ENCODE measurements at regions not wholly inside any gene's neighbourhood (a gene's known extent, or its start where the extent isn't known, plus 50 kb on each side); places are given as distances from the start of the nearest gene placed in this dataset.
A peak's percentile ranks its signal among the peaks of the same experiment; 100 is the strongest.
"Not testable (repeated sequence)": the region's sequence is repeated elsewhere in the genome, so short reads cannot be mapped to it uniquely, and the experiment has no call there.

DNA sequence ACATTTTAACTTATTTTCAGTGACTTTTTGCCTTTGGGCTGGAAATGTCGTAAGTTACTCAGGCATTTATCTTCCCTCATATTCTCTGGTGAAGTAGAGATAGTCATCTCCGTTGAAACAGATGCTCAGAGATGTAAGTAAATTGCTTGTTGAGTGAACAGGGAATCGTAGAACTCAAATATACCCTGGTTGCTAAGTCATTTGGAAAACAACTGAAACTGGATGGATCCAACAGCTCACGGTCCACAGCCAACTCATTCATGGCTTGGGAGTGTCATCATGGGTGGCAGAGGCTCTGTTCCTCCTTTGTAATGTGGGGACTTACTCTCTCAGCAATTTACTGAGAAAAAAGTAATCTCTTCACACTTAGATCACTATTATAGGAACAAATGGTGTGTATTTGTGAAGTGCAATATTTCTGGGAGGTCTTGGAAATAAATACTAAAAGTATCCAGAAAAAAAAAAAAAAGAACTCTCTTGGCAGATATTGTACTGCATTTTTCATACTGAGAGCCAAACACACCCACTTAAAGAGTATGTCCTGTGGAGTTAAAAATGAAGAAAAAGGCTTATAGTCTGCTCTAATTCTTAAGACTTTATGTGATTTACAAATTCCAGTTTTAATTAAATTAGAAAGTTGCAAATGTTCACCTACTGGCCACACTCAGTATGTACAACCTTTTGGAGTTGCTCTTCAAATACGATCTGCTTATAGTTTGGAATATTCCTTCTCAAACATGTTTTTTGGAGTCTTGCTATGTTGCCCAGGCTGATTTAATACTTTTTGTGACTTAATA, 107.4 kb downstream of the LEPR start:
- no peak for DNase-seq

DNA sequence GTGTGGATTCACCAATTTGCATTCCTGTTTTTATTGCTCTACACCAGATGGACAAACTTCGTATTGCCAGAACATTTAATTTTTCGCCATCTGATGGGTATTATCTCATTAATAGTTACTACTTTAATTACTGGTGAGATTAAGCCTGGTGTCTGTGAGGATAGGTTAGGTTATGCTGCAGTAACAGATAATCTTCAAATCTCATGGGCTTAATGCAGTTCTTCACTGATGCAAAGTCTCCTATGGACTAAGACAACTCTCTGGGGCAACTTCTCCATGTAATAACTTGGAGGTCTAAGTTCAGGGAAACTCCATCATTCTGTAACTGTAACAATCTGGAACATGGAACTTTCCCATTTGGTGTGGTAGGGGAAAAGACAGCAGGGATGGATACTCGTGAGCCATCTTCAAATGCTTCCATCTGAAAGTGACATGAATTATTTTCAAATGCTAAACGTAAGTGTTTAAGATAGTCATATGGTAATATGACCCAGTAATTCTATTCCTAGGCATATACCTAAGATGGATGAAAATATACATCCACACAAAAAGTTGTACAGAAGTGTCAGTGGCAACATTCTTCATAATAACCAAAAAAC, 111.6 kb downstream of the LEPR start:
- DNase-seq: no peak

GRCh38 chr1:65535981-65536380, 115.5 kb downstream of the LEPR start:
- DNase-seq: no peak

DNA sequence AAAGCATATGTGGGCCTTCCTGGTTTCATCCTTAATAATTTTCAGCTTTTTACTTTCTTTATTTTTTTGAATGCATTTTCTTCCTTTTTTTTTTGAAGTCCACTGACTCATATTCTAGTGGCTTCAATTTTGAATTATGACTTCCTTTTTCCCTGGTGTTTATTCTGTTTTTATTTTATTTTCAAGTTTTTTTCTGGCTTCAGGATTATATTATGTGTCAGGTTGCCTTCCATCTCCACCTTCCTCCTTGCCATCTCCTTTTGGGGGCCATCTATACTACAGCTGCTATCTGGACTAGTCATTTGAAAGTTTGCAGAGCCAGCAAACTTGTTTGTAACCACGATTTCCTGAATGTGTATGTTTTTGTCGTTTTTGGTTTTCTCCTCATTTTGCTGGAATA, 117.6 kb downstream of the LEPR start:
- no peak for DNase-seq

DNA sequence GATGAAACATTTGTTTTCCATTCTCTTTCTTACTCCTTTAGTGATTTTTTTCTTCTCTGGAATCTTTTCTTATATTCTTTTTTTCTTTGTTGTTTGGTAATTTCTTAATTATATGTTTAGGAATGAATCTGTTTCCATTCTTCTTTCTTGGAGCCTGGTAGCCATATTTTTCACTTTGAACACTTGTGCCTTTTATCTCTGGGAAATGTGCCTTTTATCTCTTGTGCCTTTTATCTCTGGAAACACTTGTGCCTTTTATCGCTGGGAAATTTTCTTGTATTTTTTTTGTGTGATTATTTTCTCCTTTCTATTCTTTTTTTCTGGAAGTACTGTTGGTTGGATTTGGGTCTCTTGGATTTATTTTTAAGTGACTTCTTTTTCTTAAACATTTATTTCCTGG, 118.2 kb downstream of the LEPR start:
- DNase-seq: no peak

- no peak for DNase-seq
Observed at GRCh38 chr1:65539266-65540131, 119.0 kb downstream of the LEPR start.

DNA sequence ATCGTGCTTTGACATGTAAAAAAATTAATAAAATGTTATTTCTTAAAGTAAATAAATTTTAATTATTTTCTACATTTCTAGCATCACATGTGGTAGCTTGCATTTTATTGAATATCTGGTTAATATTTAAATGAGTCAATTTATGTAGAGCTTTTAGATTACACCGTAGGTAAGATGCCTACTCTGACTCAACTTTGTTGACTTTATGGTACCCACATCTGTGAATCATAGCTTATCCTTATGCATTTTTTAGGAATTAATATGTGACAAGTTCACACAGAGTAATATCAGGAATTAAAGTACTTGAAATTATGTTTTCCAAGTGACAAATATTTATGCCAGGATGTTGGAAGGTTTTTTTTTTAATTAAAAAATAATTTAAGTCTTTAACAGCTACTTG, 120.7 kb downstream of the LEPR start:
- DNase-seq: no peak

GRCh38 chr1:65541865-65542264, 121.4 kb downstream of the LEPR start:
- no peak for DNase-seq

GRCh38 chr1:65542592-65542991, 122.1 kb downstream of the LEPR start:
- DNase-seq: not testable (repeated sequence)

DNA sequence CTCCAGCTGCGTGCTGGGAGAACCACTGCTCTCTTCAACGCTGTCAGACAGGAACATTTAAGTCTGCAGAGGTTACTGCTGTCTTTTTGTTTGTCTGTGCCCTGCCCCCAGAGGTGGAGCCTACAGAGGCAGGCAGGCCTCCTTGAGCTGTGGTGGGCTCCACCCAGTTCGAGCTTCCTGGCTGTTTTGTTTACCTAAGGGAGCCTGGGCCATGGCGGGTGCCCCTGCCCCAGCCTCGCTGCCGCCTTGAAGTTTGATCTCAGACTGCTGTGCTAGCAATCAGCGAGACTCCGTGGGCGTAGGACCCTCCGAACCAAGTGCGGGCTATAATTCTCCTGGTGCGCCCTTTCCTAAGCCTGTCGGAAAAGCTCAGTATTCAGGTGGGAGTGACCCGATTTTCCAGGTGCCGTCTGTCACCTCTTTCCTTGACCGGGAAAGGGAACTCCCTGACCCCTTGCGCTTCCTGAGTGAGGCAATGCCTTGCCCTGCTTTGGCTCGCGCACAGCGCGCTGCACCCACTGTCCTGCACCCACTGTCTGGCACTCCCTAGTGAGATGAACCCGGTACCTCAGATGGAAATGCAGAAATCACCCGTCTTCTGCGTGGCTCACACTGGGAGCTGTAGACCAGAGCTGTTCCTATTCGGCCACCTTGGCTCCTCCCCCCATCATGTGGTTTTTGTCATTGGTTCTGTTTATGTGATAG, 130.0 kb downstream of the LEPR start:
- not testable (repeated sequence) for DNase-seq

GRCh38 chr1:65552484-65552883, 132.0 kb downstream of the LEPR start:
- not testable (repeated sequence) for DNase-seq

DNA sequence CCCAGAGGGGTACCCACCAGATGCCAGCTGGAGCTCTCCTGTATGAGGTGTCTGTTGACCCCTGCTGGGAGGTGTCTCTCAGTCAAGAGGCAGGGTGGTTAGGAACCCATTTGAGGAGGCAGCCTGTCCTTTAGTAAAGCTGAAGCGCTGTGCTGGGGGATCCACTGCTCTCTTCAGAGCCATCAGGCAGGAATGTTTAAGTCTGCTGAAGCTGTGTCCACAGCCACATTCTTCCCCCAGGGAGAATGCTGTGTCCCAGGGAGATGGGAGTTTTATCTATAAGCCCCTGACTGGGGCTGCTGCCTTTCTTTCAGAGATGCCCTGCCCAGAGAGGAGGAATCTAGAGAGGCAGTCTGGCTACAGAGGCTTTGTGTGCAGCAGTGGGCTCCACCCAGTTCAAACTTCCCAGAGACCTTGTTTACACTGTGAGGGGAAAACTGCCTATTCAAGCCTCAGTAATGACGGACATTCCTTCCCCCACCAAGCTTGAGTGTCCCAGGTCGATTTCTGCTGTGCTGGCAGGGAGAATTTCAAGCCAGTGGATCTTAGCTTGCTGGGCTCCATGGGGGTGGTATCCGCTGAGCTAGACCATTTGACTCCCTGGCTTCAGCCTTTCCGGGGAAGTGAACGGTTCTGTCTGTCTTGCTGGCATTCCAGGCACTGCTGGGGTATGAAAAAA, 133.8 kb downstream of the LEPR start:
- not testable (repeated sequence) for DNase-seq

DNA sequence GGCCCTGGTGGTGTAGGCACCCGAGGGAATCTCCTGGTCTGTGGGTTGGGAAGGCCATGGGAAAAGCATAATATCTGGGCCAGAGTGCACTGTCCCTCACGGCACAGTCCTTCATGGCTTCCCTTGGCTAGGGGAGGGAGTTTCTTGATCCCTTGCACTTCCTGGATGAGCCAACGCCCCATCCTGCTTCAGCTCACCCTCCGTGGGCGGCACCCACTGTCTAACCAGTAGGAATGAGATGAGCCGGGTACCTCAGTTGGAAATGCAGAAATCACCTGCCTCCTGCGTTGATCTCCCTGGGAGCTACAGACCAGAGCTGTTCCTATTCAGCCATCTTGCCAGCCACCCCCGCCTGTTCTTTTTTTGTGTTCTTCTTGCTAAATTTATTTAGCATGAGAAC, 134.4 kb downstream of the LEPR start:
- DNase-seq: no peak

DNA sequence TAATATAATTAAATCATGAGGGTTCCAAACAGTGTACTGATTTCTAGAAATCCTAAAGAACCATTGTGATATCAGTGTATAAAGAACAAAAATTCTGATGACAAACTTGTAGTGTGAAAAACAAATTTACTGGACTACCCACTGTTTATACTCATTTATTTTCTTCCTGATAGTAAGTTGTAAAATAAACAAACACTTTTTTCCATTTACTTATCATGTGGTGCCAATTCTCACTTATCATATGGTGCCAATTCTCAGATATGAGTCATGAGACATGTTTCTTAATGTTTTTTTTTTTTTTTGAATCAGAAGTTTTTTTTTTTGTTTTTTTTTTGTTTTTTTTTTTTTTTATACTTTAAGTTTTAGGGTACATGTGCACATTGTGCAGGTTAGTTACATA, 137.7 kb downstream of the LEPR start:
- no peak for DNase-seq

DNA sequence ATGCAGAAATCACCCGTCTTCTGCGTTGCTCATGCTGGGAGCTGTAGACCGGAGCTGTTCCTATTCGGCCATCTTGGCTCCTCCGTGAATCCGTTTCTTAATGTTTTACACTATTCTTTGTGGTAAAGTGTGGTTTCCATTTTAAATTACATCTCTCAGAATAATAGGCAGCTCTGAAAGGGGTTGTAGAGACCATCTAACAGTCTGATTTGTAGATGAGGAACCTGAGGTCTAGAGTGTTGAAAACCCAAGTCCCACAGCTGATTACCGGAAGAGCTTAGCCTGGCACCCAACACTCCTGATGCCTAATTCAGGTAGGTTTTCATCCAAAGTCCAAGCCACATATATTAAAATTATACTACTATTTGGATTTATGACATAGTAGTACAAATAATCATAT, 144.0 kb downstream of the LEPR start:
- peak; percentile 21 for DNase-seq

DNA sequence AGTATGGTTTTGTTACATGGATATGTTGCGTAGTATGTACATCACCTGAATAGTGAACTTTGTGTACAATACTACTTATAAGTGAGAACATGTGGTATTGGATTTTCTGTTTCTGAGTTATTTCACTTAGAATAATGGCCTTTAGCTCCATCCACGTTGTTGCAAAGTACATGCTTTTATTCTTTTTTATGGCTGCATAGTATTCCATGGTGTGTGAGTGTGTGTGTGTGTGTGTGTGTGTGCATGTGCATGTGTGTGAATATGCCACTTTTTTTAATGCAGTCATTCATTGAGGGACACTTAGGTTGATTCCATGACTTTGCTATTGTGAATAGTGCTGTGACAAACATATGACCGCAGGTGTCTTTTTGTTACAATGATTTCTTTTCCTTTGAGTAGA, 147.8 kb downstream of the LEPR start:
- DNase-seq: no peak

GRCh38 chr1:65572701-65573421, 152.4 kb downstream of the LEPR start:
- no peak for DNase-seq

- DNase-seq: no peak
Observed at GRCh38 chr1:65577278-65577677, 156.8 kb downstream of the LEPR start.

- DNase-seq: not testable (repeated sequence)
Observed at GRCh38 chr1:65577982-65578381, 157.5 kb downstream of the LEPR start.

- DNase-seq: no peak
Observed at GRCh38 chr1:65581119-65581518, 160.7 kb downstream of the LEPR start.

DNA sequence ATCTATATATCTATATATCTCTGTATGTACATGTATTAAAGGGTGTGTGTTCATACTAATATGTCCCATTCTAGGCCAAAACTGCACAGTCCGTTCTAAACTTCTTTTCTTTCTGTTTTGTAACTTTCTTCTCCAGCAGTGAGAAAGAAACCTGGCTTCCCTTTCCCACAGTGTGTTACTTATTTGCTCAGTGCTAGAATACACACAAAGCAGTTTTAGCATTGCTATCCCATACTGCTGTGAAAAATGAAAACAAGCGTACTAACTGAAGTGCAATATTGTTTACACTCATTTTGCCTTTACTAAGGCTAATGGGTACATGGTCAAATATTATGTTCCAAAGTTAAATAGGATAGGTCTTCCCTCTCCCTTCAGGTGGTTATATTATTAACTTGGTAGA, 163.9 kb downstream of the LEPR start:
- DNase-seq: no peak

DNA sequence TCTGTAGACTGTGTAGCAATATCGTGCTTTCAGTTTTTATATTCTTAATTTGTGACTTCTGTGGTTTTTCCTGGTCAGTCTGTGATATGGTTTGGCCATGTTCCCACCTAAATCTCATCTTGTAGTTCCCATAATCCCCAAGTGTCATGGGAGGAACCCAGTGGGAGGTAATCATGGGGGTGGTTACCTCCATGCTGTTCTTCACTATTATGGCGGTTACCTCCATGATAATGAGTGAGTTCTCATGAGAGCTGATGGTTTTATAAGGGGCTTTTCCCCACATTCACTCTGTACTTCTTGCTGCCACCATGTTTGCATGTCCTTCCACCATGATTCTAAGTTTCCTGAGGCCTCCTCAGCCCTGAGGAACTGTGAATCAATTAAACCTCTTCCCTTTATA, 169.8 kb downstream of the LEPR start:
- no peak for DNase-seq
